BJ (cell line): ENCODE measurements at regions not wholly inside any gene's neighbourhood (a gene's known extent, or its start where the extent isn't known, plus 50 kb on each side); places are given as distances from the start of the nearest gene placed in this dataset.
"Not testable (repeated sequence)": the region's sequence is repeated elsewhere in the genome, so short reads cannot be mapped to it uniquely, and the experiment has no call there.

Source experiments
- CTCF ChIA-PET: fragments of 350-600 bp; formaldehyde crosslinking; extraction: SDS; loops from one replicate; lab custom pipeline; 2021; ENCODE audit warnings: antibody characterized with exemption, inconsistent platforms; lab: Yijun Ruan, JAX
- POLR2A ChIA-PET: fragments of 300-600 bp; sonication (Branson Sonifier 250); formaldehyde crosslinking; extraction: SDS; loops from one replicate; lab custom pipeline; 2021; ENCODE audit warnings: antibody characterized with exemption; lab: Charles Lee
- DNase-seq: peaks from one replicate; pipeline ENCODE4 v3.0.0-alpha.2; 2011; ENCODE audit warnings: low read depth
- H3K27me3 ChIP-seq: 2 replicates; pipeline ENCODE4 v1.6.0; 2011; ENCODE audit warnings: low read length; ENCODE audit not compliant: control insufficient read depth, insufficient read depth
- H3K36me3 ChIP-seq: 2 replicates; pipeline ENCODE4 v1.5.1; 2011; ENCODE audit warnings: low read length; ENCODE audit not compliant: control insufficient read depth, insufficient read depth
- H3K4me3 ChIP-seq: 2 replicates; pipeline ENCODE4 v1.5.1; 2011; ENCODE audit warnings: low read depth, mild to moderate bottlenecking, control low read depth, low read length
- CTCF ChIP-seq: IDR thresholded peaks from 2 replicates; pipeline ENCODE4 v1.5.1; 2011; ENCODE audit warnings: low read depth, mild to moderate bottlenecking, control low read depth, inconsistent platforms, low read length, moderate library complexity; ENCODE audit not compliant: insufficient read depth

GRCh38 chrY:7718626-7719025 lies 807.1 kb upstream of the AMELY start:
- no peak overlapping the region for H3K4me3 ChIP-seq
- ChIA-PET CTCF (no interaction called here), POLR2A (no interaction called here)
- no peak for DNase-seq
- no peaks in the 10 kb centered on the region for H3K36me3 ChIP-seq
- no peaks in the 10 kb centered on the region for H3K27me3 ChIP-seq
- TF ChIP-seq CTCF: no peak

GRCh38 chrY:7718126-7718525 lies 806.6 kb upstream of the AMELY start:
- ChIA-PET POLR2A (no interaction called here), CTCF (no interaction called here)
- H3K36me3 ChIP-seq: no peaks in the 10 kb centered on the region
- no peak for TF ChIP-seq CTCF
- H3K27me3 ChIP-seq: no peaks in the 10 kb centered on the region
- H3K4me3 ChIP-seq: no peak overlapping the region
- DNase-seq: no peak

GRCh38 chrY:7714426-7714825 lies 802.9 kb upstream of the AMELY start:
- no peak for TF ChIP-seq CTCF
- Histone ChIP-seq H3K4me3 (no peak overlapping the region), H3K36me3 (no peaks in the 10 kb centered on the region), H3K27me3 (no peaks in the 10 kb centered on the region)
- POLR2A ChIA-PET: no interaction called here
- CTCF ChIA-PET: no interaction called here
- DNase-seq: no peak

- DNase-seq, POLR2A ChIA-PET, H3K27me3 ChIP-seq, H3K4me3 ChIP-seq, CTCF ChIA-PET, H3K36me3 ChIP-seq: not testable (repeated sequence)
These were observed 802.2 kb upstream of the AMELY start for GRCh38 chrY:7713738-7714137.

- TF ChIP-seq CTCF: no peak
- no peak for DNase-seq
- H3K4me3 ChIP-seq: no peak overlapping the region
- ChIA-PET POLR2A (no interaction called here), CTCF (no interaction called here)
- no peaks in the 10 kb centered on the region for H3K27me3 ChIP-seq
- H3K36me3 ChIP-seq: no peaks in the 10 kb centered on the region
These were observed 800.7 kb upstream of the AMELY start for GRCh38 chrY:7712289-7712688.

GRCh38 chrY:7703578-7704140 lies 792.1 kb upstream of the AMELY start:
- H3K27me3 ChIP-seq: no peaks in the 10 kb centered on the region
- no peak for TF ChIP-seq CTCF
- no peak overlapping the region for H3K4me3 ChIP-seq
- CTCF ChIA-PET: no interaction called here
- DNase-seq: no peak
- no peaks in the 10 kb centered on the region for H3K36me3 ChIP-seq
- POLR2A ChIA-PET: no interaction called here
